Thyroid gland (tissue), 4 donors: ENCODE measurements at regions not wholly inside any gene's neighbourhood (a gene's known extent, or its start where the extent isn't known, plus 50 kb on each side); places are given as distances from the start of the nearest gene placed in this dataset.

ENCODE experiments used
- DNase-seq, 2 donors: peaks; one replicate each; pipeline ENCODE4 v3.0.0-alpha.2; 2019
- H3K27ac ChIP-seq, 3 donors: fragments of 200-600 bp; sonication (generic); 1 replicate in 2 of 3; 2 replicates in 1 of 3; pipeline ENCODE4 v1.5.1; 2016 to 2019; ENCODE audit warnings: mild to moderate bottlenecking in 1 of 3, moderate library complexity in 1 of 3
- H3K27me3 ChIP-seq: fragments of 200-600 bp; sonication (generic); one replicate; pipeline ENCODE4 v1.5.1; 2019
- H3K36me3 ChIP-seq, 2 donors: fragments of 200-600 bp; sonication (generic); one replicate each; pipeline ENCODE4 v1.5.1; 2016 to 2019
- H3K4me1 ChIP-seq, 2 donors: fragments of 200-600 bp; sonication (generic); one replicate each; pipeline ENCODE4 v1.5.1; 2017 to 2019
- H3K4me3 ChIP-seq, 3 donors: fragments of 200-600 bp; sonication (generic); replicated peaks in 1 of 3; 1 replicate in 2 of 3; 2 replicates in 1 of 3; pipeline ENCODE4 v1.5.1; 2016; ENCODE audit warnings: mild to moderate bottlenecking in 1 of 3
- H3K9me3 ChIP-seq: fragments of 200-600 bp; sonication (generic); one replicate; pipeline ENCODE4 v1.5.1; 2017
- CTCF ChIP-seq, 6 experiments: fragments of 200-600 bp in 3 of 6; fragments of 450-650 bp in 3 of 6; sonication (generic) in 3 of 6; IDR thresholded peaks; one replicate each; pipeline ENCODE4 v1.5.1; 2016 to 2019; ENCODE audit warnings: antibody characterized with exemption in 6 of 6, mild to moderate bottlenecking in 2 of 6, inconsistent platforms in 1 of 6, moderate library complexity in 1 of 6
- POLR2A ChIP-seq, 2 donors: fragments of 450-650 bp; IDR thresholded peaks; one replicate each; pipeline ENCODE4 v1.6.1; 2017; ENCODE audit warnings: antibody characterized with exemption in 2 of 2, mild to moderate bottlenecking in 2 of 2, moderate library complexity in 1 of 2
- WGBS, 2 donors: methylation state at CpG; one replicate each; pipeline ENCODE4 v1.1.5; 2017; 5-methylcytosine and 5-hydroxymethylcytosine counted together
- intact Hi-C: fragments of 100-400 bp; cut with DNase I; formaldehyde crosslinking; loops from one replicate; pipeline ENCODE4 v1.15.1; 2023

DNA sequence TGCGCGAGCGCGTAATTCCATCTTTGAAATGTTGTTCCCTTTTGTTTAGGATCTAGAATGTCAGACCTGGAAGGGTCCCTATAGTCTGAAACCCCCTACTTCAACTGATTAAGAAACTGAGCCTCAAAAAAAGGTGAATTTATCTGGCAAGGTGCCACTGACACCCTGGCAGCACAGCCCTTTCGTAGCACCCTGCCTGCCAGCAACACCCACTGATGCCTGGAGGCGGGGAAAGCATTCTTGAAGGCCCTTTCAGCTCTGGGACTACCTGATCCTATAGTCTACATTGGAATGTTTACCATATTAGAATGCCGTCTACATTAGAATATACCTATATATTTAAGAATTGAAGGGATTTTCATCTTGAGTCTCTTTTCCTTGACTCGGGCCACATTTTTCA is 542.3 kb downstream of the BUD13 start:
- TF ChIP-seq CTCF (IDR thresholded peaks at IDR 0.05): no peak
- TF ChIP-seq POLR2A (IDR thresholded peaks at IDR 0.05): no peak
- Histone ChIP-seq H3K9me3 (no peaks in the 10 kb centered on the region), H3K4me1 (no peaks in the 10 kb centered on the region), H3K27me3 (no peaks in the 10 kb centered on the region), H3K27ac (no peak overlapping the region), H3K36me3 (no peaks in the 10 kb centered on the region), H3K4me3 (no peak overlapping the region)
- WGBS, 2 donors: 95 to 99% methylated on average over 8 of the region's 8 CpGs
- no peak for DNase-seq
- intact Hi-C loops: no loop called here

DNA sequence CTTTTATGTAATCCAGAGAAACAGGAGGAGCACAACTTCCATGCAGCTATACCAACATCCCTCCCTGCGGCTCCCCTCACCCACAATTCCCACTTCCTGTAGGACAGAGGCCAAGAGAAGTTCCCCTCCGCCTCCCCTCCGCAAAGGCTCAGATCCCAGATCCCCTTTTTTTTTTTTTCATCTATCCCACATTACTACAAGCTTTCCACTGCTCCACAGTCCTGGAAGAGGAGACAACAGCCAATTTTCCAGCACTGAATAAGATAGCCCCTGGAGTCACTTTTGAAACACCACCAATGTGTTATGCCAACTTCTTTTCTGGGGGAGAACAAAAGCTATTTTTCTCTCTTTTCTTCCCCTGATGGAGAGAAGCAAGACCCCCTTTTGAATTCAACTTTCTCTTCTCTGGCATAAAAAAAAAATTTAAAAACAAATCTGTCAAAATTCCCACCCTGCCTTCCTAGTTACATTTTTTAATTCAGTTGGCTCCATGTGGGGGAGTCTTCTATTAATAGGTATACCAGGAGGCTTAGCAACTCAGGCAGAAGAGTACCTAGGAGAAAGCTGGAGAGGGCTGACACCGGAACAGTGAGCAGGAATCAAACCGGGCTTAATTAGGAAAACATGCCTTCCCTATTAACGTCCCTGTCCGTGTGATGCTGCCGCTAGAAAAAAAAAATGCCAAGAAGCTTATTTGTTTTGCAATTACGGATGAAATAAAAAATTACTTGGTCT is 543.4 kb downstream of the BUD13 start:
- no peaks in the 10 kb centered on the region for H3K27me3 ChIP-seq
- no peaks in the 10 kb centered on the region for H3K4me1 ChIP-seq
- no peaks in the 10 kb centered on the region for H3K36me3 ChIP-seq
- TF ChIP-seq CTCF (IDR thresholded peaks at IDR 0.05) (no peak), POLR2A (IDR thresholded peaks at IDR 0.05) (no peak)
- 65% methylated on average over 9 of the region's 9 CpGs for WGBS, 2 donors
- no peak overlapping the region for H3K4me3 ChIP-seq
- no peak overlapping the region for H3K27ac ChIP-seq
- intact Hi-C loops: no loop called here
- H3K9me3 ChIP-seq: no peaks in the 10 kb centered on the region
- DNase-seq: no peak

DNA sequence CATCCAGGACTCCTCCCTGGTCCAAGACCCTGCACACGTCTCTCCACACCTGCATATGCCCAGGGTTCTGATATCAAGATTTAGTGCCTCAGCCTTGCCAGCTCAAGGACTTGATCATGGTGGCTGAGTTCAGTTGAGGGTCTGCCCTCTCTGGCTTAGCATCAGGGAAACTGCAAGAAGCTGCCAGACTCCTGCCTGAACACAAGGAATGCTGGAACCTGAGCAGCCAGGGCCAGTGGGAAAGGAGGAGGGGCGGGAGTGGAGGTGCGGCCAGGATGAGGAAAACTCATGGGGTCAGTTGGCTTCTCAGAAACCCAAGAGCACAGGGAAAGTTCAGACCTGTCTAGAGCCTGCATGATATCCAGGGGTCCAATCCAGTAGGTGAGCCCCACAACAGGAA is 546.1 kb downstream of the BUD13 start:
- TF ChIP-seq CTCF (IDR thresholded peaks at IDR 0.05): no peak
- no peak for TF ChIP-seq POLR2A (IDR thresholded peaks at IDR 0.05)
- no peaks in the 10 kb centered on the region for H3K36me3 ChIP-seq
- no peaks in the 10 kb centered on the region for H3K9me3 ChIP-seq
- no peak overlapping the region for H3K27ac ChIP-seq
- no peaks in the 10 kb centered on the region for H3K27me3 ChIP-seq
- H3K4me1 ChIP-seq: no peaks in the 10 kb centered on the region
- DNase-seq: no peak
- whole genome bisulfite sequencing, 2 donors: 91 to 93% methylated on average over 3 of the region's 3 CpGs
- no peak overlapping the region for H3K4me3 ChIP-seq
- intact Hi-C loops: no loop called here

DNA sequence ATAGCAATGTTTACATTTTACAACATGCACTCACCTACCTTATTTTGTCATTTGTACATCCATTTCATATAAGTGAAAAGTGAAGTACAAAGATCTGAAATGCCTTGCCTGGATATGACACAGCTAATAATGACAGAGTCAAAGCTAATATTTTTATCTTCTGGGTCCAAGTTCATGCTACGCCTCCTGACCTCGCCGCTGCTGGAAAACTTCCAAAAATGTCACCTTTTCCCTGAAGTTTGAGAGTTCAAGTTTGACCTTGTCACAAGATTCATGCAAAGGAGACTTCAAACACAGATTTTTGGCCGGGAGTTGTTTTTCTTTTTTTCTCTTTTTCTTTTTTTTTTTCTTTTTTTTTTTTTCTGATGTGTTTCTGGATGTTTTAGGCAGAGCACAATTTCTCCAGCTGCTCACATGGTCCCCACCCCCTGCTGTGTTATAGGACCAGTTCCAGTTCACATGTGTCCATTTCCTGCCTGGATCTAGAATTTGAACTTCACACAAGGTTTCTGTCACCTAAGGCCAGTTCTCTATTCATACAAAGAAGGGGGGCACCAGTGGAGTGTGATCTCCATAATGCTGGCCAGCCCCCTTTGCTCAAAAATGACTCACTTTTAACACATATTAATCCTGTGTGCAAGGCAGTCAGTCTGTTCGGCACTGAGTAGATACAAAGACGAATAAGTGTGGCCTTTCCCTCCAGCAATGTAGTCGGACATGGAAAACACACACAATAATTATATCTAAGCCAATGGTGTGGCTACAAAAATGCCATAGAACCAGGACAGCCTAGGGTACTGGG is 546.8 kb downstream of the BUD13 start:
- Histone ChIP-seq H3K36me3 (no peaks in the 10 kb centered on the region), H3K4me1 (no peaks in the 10 kb centered on the region), H3K9me3 (no peaks in the 10 kb centered on the region), H3K4me3 (no peak overlapping the region), H3K27me3 (no peaks in the 10 kb centered on the region), H3K27ac (no peak overlapping the region)
- no peak for DNase-seq
- TF ChIP-seq POLR2A (IDR thresholded peaks at IDR 0.05) (no peak), CTCF (IDR thresholded peaks at IDR 0.05) (no peak)
- 75 to 77% methylated on average over 7 of the region's 7 CpGs for WGBS, 2 donors
- intact Hi-C loops: no loop called here

- H3K4me3 ChIP-seq: no peak overlapping the region
- TF ChIP-seq POLR2A (IDR thresholded peaks at IDR 0.05) (no peak), CTCF (IDR thresholded peaks at IDR 0.05) (no peak)
- no peaks in the 10 kb centered on the region for H3K27me3 ChIP-seq
- 61 to 64% methylated on average over 6 of the region's 6 CpGs for WGBS, 2 donors
- no peak overlapping the region for H3K27ac ChIP-seq
- intact Hi-C loops: no loop called here
- DNase-seq: no peak
- no peaks in the 10 kb centered on the region for H3K4me1 ChIP-seq
- H3K9me3 ChIP-seq: no peaks in the 10 kb centered on the region
- no peaks in the 10 kb centered on the region for H3K36me3 ChIP-seq
Measured at GRCh38 chr11:116225236-116225635, 547.6 kb downstream of the BUD13 start.
